Breast epithelium (tissue), 4 donors: ENCODE measurements at regions not wholly inside any gene's neighbourhood (a gene's known extent, or its start where the extent isn't known, plus 50 kb on each side); places are given as distances from the start of the nearest gene placed in this dataset.

Source experiments
- DNase-seq, 2 donors: peaks; one replicate each; pipeline ENCODE4 v3.0.0-alpha.2; 2019; ENCODE audit warnings: low spot score in 2 of 2
- H3K27ac ChIP-seq, 2 donors: fragments of 200-600 bp; sonication (generic) in 1 of 2; one replicate each; pipeline ENCODE4 v1.5.1; 2016 to 2019; ENCODE audit warnings: mild to moderate bottlenecking in 1 of 2
- H3K27me3 ChIP-seq, 2 donors: fragments of 200-600 bp; sonication (generic) in 1 of 2; one replicate each; pipeline versions ENCODE4 v1.5.1 to v1.6.0; 2017 to 2019; ENCODE audit warnings: control low read depth in 1 of 2, mild to moderate bottlenecking in 1 of 2
- H3K36me3 ChIP-seq: fragments of 200-600 bp; one replicate; pipeline ENCODE4 v1.5.1; 2019
- H3K4me1 ChIP-seq, 2 donors: fragments of 200-600 bp; sonication (generic); one replicate each; pipeline ENCODE4 v1.5.1; 2016 to 2019; ENCODE audit warnings: control low read depth in 1 of 2
- H3K4me3 ChIP-seq, 3 donors: fragments of 200-600 bp; sonication (generic); 1 replicate in 2 of 3; 2 replicates in 1 of 3; pipeline ENCODE4 v1.5.1; 2016 to 2019; ENCODE audit warnings: mild to moderate bottlenecking in 3 of 3, moderate library complexity in 2 of 3
- H3K9me3 ChIP-seq, 2 donors: fragments of 200-600 bp; sonication (generic) in 1 of 2; one replicate each; pipeline ENCODE4 v1.5.1; 2016 to 2019; ENCODE audit warnings: control low read depth in 1 of 2
- CTCF ChIP-seq, 3 donors: fragments of 450-650 bp; IDR thresholded peaks; one replicate each; pipeline ENCODE4 v1.5.1; 2016 to 2017; ENCODE audit warnings: antibody characterized with exemption in 3 of 3, mild to moderate bottlenecking in 3 of 3, moderate library complexity in 3 of 3
- POLR2A ChIP-seq: fragments of 450-650 bp; IDR thresholded peaks from one replicate; pipeline ENCODE4 v1.6.1; 2016; ENCODE audit warnings: antibody characterized with exemption, mild to moderate bottlenecking, moderate library complexity
- POLR2AphosphoS5 ChIP-seq, 3 donors: sonication (generic); formaldehyde crosslinking; IDR thresholded peaks; one replicate each; pipeline ENCODE4 v1.6.1; 2017; ENCODE audit warnings: antibody characterized with exemption in 3 of 3
- intact Hi-C: fragments of 100-400 bp; cut with DNase I; formaldehyde crosslinking; loops from one replicate; pipeline ENCODE4 v1.15.1; 2023; ENCODE audit warnings: low total_unique reads

DNA sequence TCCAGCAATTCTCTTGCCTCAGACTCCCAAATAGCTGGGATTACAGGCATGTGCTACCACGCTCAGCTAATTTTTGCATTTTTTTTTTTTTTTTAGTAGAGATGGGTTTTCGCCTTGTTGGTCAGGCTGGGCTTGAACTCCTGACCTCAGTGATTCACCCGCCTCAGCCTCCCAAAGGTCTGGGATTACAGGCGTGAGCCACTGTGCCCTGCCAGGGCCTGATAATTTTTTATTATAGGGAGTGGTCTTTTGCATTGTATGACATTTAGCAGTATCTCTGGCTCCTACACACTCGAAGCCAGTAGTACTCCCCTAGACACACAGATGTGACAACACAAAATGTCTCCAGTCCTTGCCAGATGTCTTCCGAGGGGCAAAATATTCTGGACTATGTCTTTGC lies 124.0 kb downstream of the DKK1 start:
- H3K4me1 ChIP-seq, result peaks cover 0 to 5% of the 10 kb centered on the region in 2 donors
- intact Hi-C loops, result no loop called here
- H3K9me3 ChIP-seq, result no peaks in the 10 kb centered on the region
- DNase-seq, result no peak
- no peak overlapping the region for H3K4me3 ChIP-seq
- TF ChIP-seq POLR2AphosphoS5 (IDR thresholded peaks at IDR 0.05), result no peak
- no peak for TF ChIP-seq POLR2A
- TF ChIP-seq CTCF (IDR thresholded peaks at IDR 0.05), result no peak
- H3K27ac ChIP-seq, result no peak overlapping the region
- H3K36me3 ChIP-seq, result no peaks in the 10 kb centered on the region
- no peaks in the 10 kb centered on the region for H3K27me3 ChIP-seq

DNA sequence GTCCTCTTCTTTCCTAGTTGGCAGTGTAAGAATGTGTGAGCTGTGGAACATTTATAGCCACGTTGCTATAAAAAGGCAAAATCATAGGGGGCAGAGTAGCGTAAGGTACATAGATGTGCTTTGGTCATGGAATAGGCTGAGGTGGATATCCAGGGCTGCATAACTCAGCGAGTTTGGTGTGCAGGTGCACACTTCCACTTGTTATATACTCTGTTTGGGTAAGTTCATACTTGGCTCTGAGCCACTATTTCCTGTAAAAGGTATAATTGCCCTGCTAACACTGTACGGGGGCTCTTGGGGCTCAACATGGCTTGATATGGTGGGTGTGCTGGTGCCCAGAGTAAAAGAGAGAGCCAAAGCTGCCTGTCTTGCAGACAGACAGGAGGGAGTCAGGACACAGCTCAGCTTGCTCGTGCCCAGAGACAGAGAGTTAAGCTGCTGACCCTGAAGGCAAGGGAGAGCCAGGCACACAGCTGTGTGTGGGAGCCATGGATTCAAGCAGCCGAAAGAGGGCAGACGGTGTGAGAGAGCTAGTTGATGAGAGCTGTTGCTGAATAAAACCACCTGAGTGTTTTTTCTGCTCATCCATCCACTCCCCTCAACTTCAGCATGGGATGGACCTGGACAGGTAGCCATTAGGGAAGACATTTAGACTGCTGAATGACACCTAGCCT lies 126.7 kb downstream of the DKK1 start:
- H3K27ac ChIP-seq, result no peak overlapping the region
- H3K4me1 ChIP-seq, result peaks cover 0 to 2% of the 10 kb centered on the region in 2 donors
- no peaks in the 10 kb centered on the region for H3K27me3 ChIP-seq
- no peak for DNase-seq
- no peak overlapping the region for H3K4me3 ChIP-seq
- TF ChIP-seq POLR2AphosphoS5 (IDR thresholded peaks at IDR 0.05) (no peak), CTCF (IDR thresholded peaks at IDR 0.05) (no peak), POLR2A (no peak)
- no peaks in the 10 kb centered on the region for H3K9me3 ChIP-seq
- intact Hi-C loops, result no loop called here
- no peaks in the 10 kb centered on the region for H3K36me3 ChIP-seq

DNA sequence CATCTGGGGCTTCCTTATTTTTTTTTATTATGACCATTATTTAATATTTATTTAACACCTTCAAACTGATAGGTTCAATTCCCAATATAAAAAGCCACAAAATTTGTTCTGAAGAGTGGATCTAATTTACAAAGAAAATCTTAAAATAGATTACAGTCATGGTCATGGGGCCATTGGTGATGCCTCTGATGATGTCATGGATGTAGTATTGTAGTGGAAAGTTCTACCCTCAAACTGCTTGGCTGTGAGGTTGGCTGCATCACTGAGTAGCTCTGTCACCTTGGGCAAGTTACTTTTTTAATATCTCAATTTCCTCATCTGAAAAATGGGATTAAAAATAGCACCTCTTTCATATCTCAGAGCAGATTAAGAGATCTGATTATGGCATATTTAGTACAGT lies 128.5 kb downstream of the DKK1 start:
- no peaks in the 10 kb centered on the region for H3K4me1 ChIP-seq
- no peaks in the 10 kb centered on the region for H3K27me3 ChIP-seq
- no peak overlapping the region for H3K4me3 ChIP-seq
- no peaks in the 10 kb centered on the region for H3K9me3 ChIP-seq
- intact Hi-C loops, result no loop called here
- TF ChIP-seq CTCF (IDR thresholded peaks at IDR 0.05), result no peak
- no peak for TF ChIP-seq POLR2AphosphoS5 (IDR thresholded peaks at IDR 0.05)
- no peak for TF ChIP-seq POLR2A
- no peak overlapping the region for H3K27ac ChIP-seq
- H3K36me3 ChIP-seq, result no peaks in the 10 kb centered on the region
- no peak for DNase-seq

GRCh38 chr10:52443419-52444388 lies 129.6 kb downstream of the DKK1 start:
- TF ChIP-seq POLR2A, result no peak
- no peak for TF ChIP-seq POLR2AphosphoS5 (IDR thresholded peaks at IDR 0.05)
- TF ChIP-seq CTCF (IDR thresholded peaks at IDR 0.05), result no peak
- intact Hi-C loops, result no loop called here
- Histone ChIP-seq H3K4me1 (no peaks in the 10 kb centered on the region), H3K36me3 (no peaks in the 10 kb centered on the region), H3K4me3 (no peak overlapping the region), H3K27me3 (no peaks in the 10 kb centered on the region), H3K27ac (peak overlapping the region in 1 of 2 donors; percentile 40), H3K9me3 (no peaks in the 10 kb centered on the region)
- no peak for DNase-seq

- intact Hi-C loops, result no loop called here
- no peaks in the 10 kb centered on the region for H3K4me1 ChIP-seq
- no peak for DNase-seq
- TF ChIP-seq POLR2A, result no peak
- no peak for TF ChIP-seq CTCF (IDR thresholded peaks at IDR 0.05)
- H3K27me3 ChIP-seq, result no peaks in the 10 kb centered on the region
- H3K27ac ChIP-seq, result no peak overlapping the region
- H3K9me3 ChIP-seq, result no peaks in the 10 kb centered on the region
- no peak overlapping the region for H3K4me3 ChIP-seq
- H3K36me3 ChIP-seq, result no peaks in the 10 kb centered on the region
Observed at GRCh38 chr10:52446391-52446790, 132.3 kb downstream of the DKK1 start.
